Thymus (tissue), 11 donors: ENCODE measurements at regions not wholly inside any gene's neighbourhood (a gene's known extent, or its start where the extent isn't known, plus 50 kb on each side); places are given as distances from the start of the nearest gene placed in this dataset.
"Not testable (repeated sequence)": the region's sequence is repeated elsewhere in the genome, so short reads cannot be mapped to it uniquely, and the experiment has no call there.

Experiments
- DNase-seq, 9 donors: peaks; one replicate each; pipeline ENCODE4 v3.0.0-alpha.2; 2013; ENCODE audit warnings: low spot score in 9 of 9, low read depth in 6 of 9, missing footprints in 1 of 9
- H3K27ac ChIP-seq, 2 donors: one replicate each; pipeline ENCODE4 v1.5.1; 2013; ENCODE audit warnings: control low read depth in 1 of 2, low read depth in 1 of 2, low read length in 1 of 2, mild to moderate bottlenecking in 1 of 2, moderate library complexity in 1 of 2
- H3K27me3 ChIP-seq, 2 donors: one replicate each; pipeline ENCODE4 v1.5.1; 2013; ENCODE audit warnings: low read length in 1 of 2; ENCODE audit not compliant: control insufficient read depth in 2 of 2, insufficient read depth in 1 of 2
- H3K36me3 ChIP-seq, 2 donors: one replicate each; pipeline ENCODE4 v1.5.1; 2013; ENCODE audit warnings: low read length in 1 of 2, mild to moderate bottlenecking in 1 of 2, moderate library complexity in 1 of 2; ENCODE audit not compliant: control insufficient read depth in 2 of 2, insufficient read depth in 2 of 2
- H3K4me1 ChIP-seq, 2 donors: one replicate each; pipeline ENCODE4 v1.5.1; 2013; ENCODE audit warnings: low read length in 2 of 2; ENCODE audit not compliant: control insufficient read depth in 2 of 2, insufficient read depth in 2 of 2
- H3K4me3 ChIP-seq, 2 donors: one replicate each; pipeline ENCODE4 v1.5.1; 2013; ENCODE audit warnings: low read length in 2 of 2, control low read depth in 1 of 2, mild to moderate bottlenecking in 1 of 2
- H3K9me3 ChIP-seq, 2 donors: one replicate each; pipeline ENCODE4 v1.5.1; 2013; ENCODE audit warnings: low read length in 1 of 2, mild to moderate bottlenecking in 1 of 2; ENCODE audit not compliant: control insufficient read depth in 2 of 2, insufficient read depth in 1 of 2
- WGBS: extraction: QIAGEN DNeasy Blood & Tissue Kit; methylation state at CpG from one replicate; pipeline ENCODE4 v1.1.7; 2013; 5-methylcytosine and 5-hydroxymethylcytosine counted together
- donor health status: healthy.

- H3K27ac ChIP-seq = no peak overlapping the region
- 62% methylated on average over 8 of the region's 8 CpGs for WGBS
These were observed 337.3 kb upstream of the ATP10A start for GRCh38 chr15:26200427-26200826.

GRCh38 chr15:26197719-26198118, 334.6 kb upstream of the ATP10A start:
- 96% methylated on average over 5 of the region's 5 CpGs for WGBS
- no peaks in the 10 kb centered on the region for H3K36me3 ChIP-seq
- H3K9me3 ChIP-seq = no peaks in the 10 kb centered on the region
- H3K4me3 ChIP-seq = no peak overlapping the region
- H3K27me3 ChIP-seq = no peaks in the 10 kb centered on the region
- no peak for DNase-seq
- H3K27ac ChIP-seq = no peak overlapping the region
- H3K4me1 ChIP-seq = no peaks in the 10 kb centered on the region

More at GRCh38 chr15:26200427-26200826, 337.3 kb upstream of the ATP10A start:
- Histone ChIP-seq H3K4me3 (no peak overlapping the region), H3K4me1 (no peaks in the 10 kb centered on the region), H3K27me3 (no peaks in the 10 kb centered on the region), H3K36me3 (no peaks in the 10 kb centered on the region), H3K9me3 (no peaks in the 10 kb centered on the region)
- DNase-seq = no peak

GRCh38 chr15:26197060-26197459, 333.9 kb upstream of the ATP10A start:
- no peaks in the 10 kb centered on the region for H3K27me3 ChIP-seq
- DNase-seq = no peak
- WGBS = 40% methylated on average over 1 of the region's 1 CpG
- H3K9me3 ChIP-seq = no peaks in the 10 kb centered on the region
- no peak overlapping the region for H3K4me3 ChIP-seq
- no peaks in the 10 kb centered on the region for H3K4me1 ChIP-seq
- no peak overlapping the region for H3K27ac ChIP-seq
- H3K36me3 ChIP-seq = no peaks in the 10 kb centered on the region

DNA sequence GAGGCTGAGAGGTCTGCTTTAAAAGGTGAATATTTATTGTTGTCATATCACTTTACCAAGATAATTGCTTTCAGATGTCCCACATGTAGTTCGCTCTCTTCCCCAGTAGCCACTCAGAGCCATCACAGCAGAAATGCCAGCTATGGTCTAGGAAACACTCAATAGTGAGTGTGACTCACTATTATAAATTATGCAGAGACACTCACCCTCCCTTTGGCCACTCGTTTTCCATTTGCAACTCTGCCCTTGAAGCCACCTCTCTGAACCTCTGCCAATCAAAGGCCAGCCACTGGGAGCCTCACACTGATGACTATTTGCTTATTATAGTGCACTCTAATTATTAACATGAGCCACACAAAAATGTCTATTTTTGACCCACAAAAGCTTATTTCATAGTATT, 328.1 kb upstream of the ATP10A start:
- no peaks in the 10 kb centered on the region for H3K36me3 ChIP-seq
- no peak for DNase-seq
- 77% methylated on average over 2 of the region's 2 CpGs for WGBS
- H3K27me3 ChIP-seq = no peaks in the 10 kb centered on the region
- H3K27ac ChIP-seq = no peak overlapping the region
- no peaks in the 10 kb centered on the region for H3K4me1 ChIP-seq
- H3K4me3 ChIP-seq = no peak overlapping the region
- H3K9me3 ChIP-seq = no peaks in the 10 kb centered on the region

GRCh38 chr15:26186138-26186537, 323.0 kb upstream of the ATP10A start:
- not testable (repeated sequence) for H3K36me3 ChIP-seq, H3K9me3 ChIP-seq, DNase-seq, H3K4me3 ChIP-seq, H3K27ac ChIP-seq, H3K4me1 ChIP-seq, H3K27me3 ChIP-seq
- 88% methylated on average over 10 of the region's 10 CpGs for WGBS

GRCh38 chr15:26182441-26182840, 319.3 kb upstream of the ATP10A start:
- Histone ChIP-seq H3K27ac (no peak overlapping the region), H3K27me3 (no peaks in the 10 kb centered on the region), H3K36me3 (no peaks in the 10 kb centered on the region), H3K4me1 (no peaks in the 10 kb centered on the region), H3K9me3 (no peaks in the 10 kb centered on the region), H3K4me3 (no peak overlapping the region)
- 92% methylated on average over 2 of the region's 2 CpGs for WGBS
- DNase-seq = no peak

- WGBS = 50% methylated on average over 6 of the region's 6 CpGs
- H3K27ac ChIP-seq = no peak overlapping the region
- no peak for DNase-seq
These were observed 316.8 kb upstream of the ATP10A start for GRCh38 chr15:26179906-26180305.

GRCh38 chr15:26178640-26179220, 315.6 kb upstream of the ATP10A start:
- no peak for DNase-seq
- Histone ChIP-seq H3K4me1 (no peaks in the 10 kb centered on the region), H3K4me3 (no peak overlapping the region), H3K36me3 (no peaks in the 10 kb centered on the region), H3K27me3 (no peaks in the 10 kb centered on the region), H3K9me3 (no peaks in the 10 kb centered on the region), H3K27ac (no peak overlapping the region)
- WGBS = 79% methylated on average over 19 of the region's 19 CpGs

More at GRCh38 chr15:26179906-26180305, 316.8 kb upstream of the ATP10A start:
- Histone ChIP-seq H3K36me3 (no peaks in the 10 kb centered on the region), H3K4me1 (no peaks in the 10 kb centered on the region), H3K9me3 (no peaks in the 10 kb centered on the region), H3K27me3 (no peaks in the 10 kb centered on the region), H3K4me3 (no peak overlapping the region)

- no peaks in the 10 kb centered on the region for H3K4me1 ChIP-seq
- no peak for DNase-seq
- H3K4me3 ChIP-seq = no peak overlapping the region
- no peaks in the 10 kb centered on the region for H3K27me3 ChIP-seq
- H3K27ac ChIP-seq = no peak overlapping the region
- WGBS = 80% methylated on average over 4 of the region's 4 CpGs
- H3K9me3 ChIP-seq = no peaks in the 10 kb centered on the region
- H3K36me3 ChIP-seq = no peaks in the 10 kb centered on the region
These were observed 314.7 kb upstream of the ATP10A start for GRCh38 chr15:26177816-26178215.

DNA sequence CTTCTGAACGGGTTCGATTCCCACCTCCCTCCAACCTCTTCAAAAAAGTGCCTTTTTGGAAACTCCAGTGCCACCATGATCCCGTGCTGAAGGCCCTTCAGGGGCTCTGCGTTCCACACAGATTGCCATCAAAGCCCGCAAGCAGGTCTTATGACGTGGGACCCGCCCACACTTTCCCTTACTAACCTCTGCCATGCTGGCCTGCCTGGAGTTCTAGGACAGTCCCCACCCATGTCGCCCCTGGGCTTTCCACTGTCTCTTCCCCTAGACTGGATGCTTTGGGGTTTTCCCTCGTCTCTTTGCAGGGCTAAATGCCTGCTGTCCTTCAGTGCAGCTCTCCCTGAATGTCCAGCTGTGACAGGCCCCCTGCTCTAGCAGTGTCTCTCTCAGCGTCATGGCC, 313.7 kb upstream of the ATP10A start:
- WGBS = 82% methylated on average over 10 of the region's 10 CpGs

More for the DNA sequence above, 313.7 kb upstream of the ATP10A start:
- no peaks in the 10 kb centered on the region for H3K9me3 ChIP-seq
- H3K27me3 ChIP-seq = no peaks in the 10 kb centered on the region
- DNase-seq = no peak
- H3K27ac ChIP-seq = no peak overlapping the region
- H3K4me3 ChIP-seq = no peak overlapping the region
- no peaks in the 10 kb centered on the region for H3K36me3 ChIP-seq
- no peaks in the 10 kb centered on the region for H3K4me1 ChIP-seq
